Spleen (tissue), 11 donors: ENCODE measurements at regions not wholly inside any gene's neighbourhood (a gene's known extent, or its start where the extent isn't known, plus 50 kb on each side); places are given as distances from the start of the nearest gene placed in this dataset.

Experiments used
- DNase-seq: peaks from one replicate; pipeline ENCODE4 v3.0.0-alpha.2; 2020
- H3K27ac ChIP-seq, 8 donors: fragments of 200-600 bp; sonication (generic) in 7 of 8; 1 replicate in 4 of 8; 2 replicates in 4 of 8; pipeline versions ENCODE4 v1.5.0 to v1.8.0; 2016 to 2021; ENCODE audit warnings: inconsistent platforms in 4 of 8, mild to moderate bottlenecking in 4 of 8, moderate library complexity in 1 of 8
- H3K27me3 ChIP-seq, 7 donors: fragments of 200-600 bp; sonication (generic) in 6 of 7; replicated peaks in 1 of 7; 1 replicate in 4 of 7; 2 replicates in 3 of 7; pipeline versions ENCODE4 v1.5.0 to v1.8.0; 2016 to 2021; ENCODE audit warnings: inconsistent platforms in 3 of 7, mild to moderate bottlenecking in 1 of 7
- H3K36me3 ChIP-seq, 6 donors: fragments of 200-600 bp; sonication (generic) in 5 of 6; 1 replicate in 4 of 6; 2 replicates in 2 of 6; pipeline versions ENCODE4 v1.5.0 to v1.8.0; 2016 to 2021; ENCODE audit warnings: inconsistent platforms in 2 of 6
- H3K4me1 ChIP-seq, 6 donors: fragments of 200-600 bp; sonication (generic) in 5 of 6; 1 replicate in 3 of 6; 2 replicates in 3 of 6; pipeline versions ENCODE4 v1.5.0 to v1.8.0; 2016 to 2021; ENCODE audit warnings: inconsistent platforms in 3 of 6
- H3K4me3 ChIP-seq, 8 donors: fragments of 200-600 bp; sonication (generic) in 7 of 8; 1 replicate in 4 of 8; 2 replicates in 4 of 8; pipeline versions ENCODE4 v1.5.0 to v1.8.0; 2016 to 2021; ENCODE audit warnings: inconsistent platforms in 4 of 8, mild to moderate bottlenecking in 4 of 8, moderate library complexity in 2 of 8
- H3K9me3 ChIP-seq, 8 donors: fragments of 200-600 bp; sonication (generic) in 7 of 8; 1 replicate in 4 of 8; 2 replicates in 4 of 8; pipeline versions ENCODE4 v1.5.0 to v1.8.0; 2016 to 2021; ENCODE audit warnings: inconsistent platforms in 4 of 8
- CTCF ChIP-seq, 11 experiments: fragments of 200-600 bp in 7 of 11; fragments of 450-650 bp in 4 of 11; sonication (generic) in 4 of 11; IDR thresholded peaks in 8 of 11; conservative IDR thresholded peaks in 3 of 11; 1 replicate in 7 of 11; 2 replicates in 4 of 11; pipeline versions ENCODE4 v1.4.0 to v1.8.0; 2016 to 2021; ENCODE audit warnings: antibody characterized with exemption in 11 of 11, inconsistent platforms in 4 of 11, mild to moderate bottlenecking in 1 of 11
- POLR2A ChIP-seq, 3 donors: fragments of 450-650 bp; IDR thresholded peaks; one replicate each; pipeline ENCODE4 v1.5.1; 2017; ENCODE audit warnings: antibody characterized with exemption in 3 of 3, mild to moderate bottlenecking in 1 of 3
- POLR2AphosphoS5 ChIP-seq, 3 donors: sonication (generic); formaldehyde crosslinking; IDR thresholded peaks; one replicate each; pipeline ENCODE4 v1.5.1; 2017; ENCODE audit warnings: antibody characterized with exemption in 3 of 3
- WGBS, 5 donors: extraction: QIAGEN DNeasy Blood & Tissue Kit in 3 of 5; methylation state at CpG; one replicate each; pipeline versions ENCODE4 v1.1.5 to v1.1.7; 2013 to 2018; 5-methylcytosine and 5-hydroxymethylcytosine counted together
- intact Hi-C: fragments of 100-400 bp; cut with DNase I; formaldehyde crosslinking; loops from one replicate; pipeline ENCODE4 v1.15.0; 2023; ENCODE audit warnings: low total_unique reads
- donor health status: healthy with polysubstance abuse.
- donor health status: DM: no; HTN: no; CAD: no; lungs with moderate emphysema.
- donor health status: DM: no; HTN: no; CAD: no.
- donor health status: Bipolar disorder and iron deficiency.
- donor health status: healthy.
- donor health status: DM: no; HTN: no; CAD: no.
- donor health status: DM: yes; HTN: yes; CAD: no.

- intact Hi-C loops = no loop called here
- no peaks in the 10 kb centered on the region for H3K36me3 ChIP-seq
- H3K4me1 ChIP-seq = no peaks in the 10 kb centered on the region
- TF ChIP-seq POLR2AphosphoS5 (IDR thresholded peaks at IDR 0.05) (no peak), POLR2A (IDR thresholded peaks at IDR 0.05) (no peak), CTCF (IDR thresholded peaks at IDR 0.05 in 8 of 11, conservative IDR thresholded peaks at IDR 0.05 in 3 of 11) (no peak)
- no peaks in the 10 kb centered on the region for H3K27me3 ChIP-seq
- H3K4me3 ChIP-seq = no peak overlapping the region
- H3K27ac ChIP-seq = no peak overlapping the region
- no peak for DNase-seq
- 54 to 78% (median 57%) methylated on average over 1 of the region's 1 CpG for WGBS, 5 donors
- H3K9me3 ChIP-seq = no peaks in the 10 kb centered on the region
Observed at GRCh38 chr2:47662552-47662951, 91.8 kb upstream of the KCNK12 start.

- H3K27ac ChIP-seq = no peak overlapping the region
- TF ChIP-seq CTCF (IDR thresholded peaks at IDR 0.05 in 8 of 11, conservative IDR thresholded peaks at IDR 0.05 in 3 of 11) = no peak
- no peak for TF ChIP-seq POLR2AphosphoS5 (IDR thresholded peaks at IDR 0.05)
- TF ChIP-seq POLR2A (IDR thresholded peaks at IDR 0.05) = no peak
- WGBS, 5 donors = 91 to 95% (median 93%) methylated on average over 6 of the region's 6 CpGs
- no peak overlapping the region for H3K4me3 ChIP-seq
- no peaks in the 10 kb centered on the region for H3K36me3 ChIP-seq
- no peak for DNase-seq
- intact Hi-C loops = no loop called here
- H3K4me1 ChIP-seq = no peaks in the 10 kb centered on the region
- no peaks in the 10 kb centered on the region for H3K9me3 ChIP-seq
- no peaks in the 10 kb centered on the region for H3K27me3 ChIP-seq
Observed at GRCh38 chr2:47661310-47661709, 90.5 kb upstream of the KCNK12 start.

GRCh38 chr2:47660168-47660567 is 89.4 kb upstream of the KCNK12 start:
- intact Hi-C loops = no loop called here
- TF ChIP-seq POLR2A (IDR thresholded peaks at IDR 0.05) (no peak), CTCF (IDR thresholded peaks at IDR 0.05 in 8 of 11, conservative IDR thresholded peaks at IDR 0.05 in 3 of 11) (no peak), POLR2AphosphoS5 (IDR thresholded peaks at IDR 0.05) (no peak)
- no peak for DNase-seq
- no peak overlapping the region for H3K27ac ChIP-seq
- peaks cover 0 to 7% (median 1%) of the 10 kb centered on the region in 6 donors for H3K4me1 ChIP-seq
- 77 to 81% (median 80%) methylated on average over 3 of the region's 3 CpGs for WGBS, 5 donors
- H3K36me3 ChIP-seq = no peaks in the 10 kb centered on the region
- H3K27me3 ChIP-seq = no peaks in the 10 kb centered on the region
- no peak overlapping the region for H3K4me3 ChIP-seq
- H3K9me3 ChIP-seq = no peaks in the 10 kb centered on the region

GRCh38 chr2:47658646-47659320 is 88.0 kb upstream of the KCNK12 start:
- H3K27me3 ChIP-seq = no peaks in the 10 kb centered on the region
- peaks cover 0 to 21% (median 9%) of the 10 kb centered on the region in 6 donors for H3K4me1 ChIP-seq
- intact Hi-C loops = no loop called here
- no peaks in the 10 kb centered on the region for H3K9me3 ChIP-seq
- no peaks in the 10 kb centered on the region for H3K36me3 ChIP-seq
- no peak for DNase-seq
- 73 to 91% (median 86%) methylated on average over 9 of the region's 9 CpGs for WGBS, 5 donors
- H3K4me3 ChIP-seq = no peak overlapping the region
- TF ChIP-seq CTCF (IDR thresholded peaks at IDR 0.05 in 8 of 11, conservative IDR thresholded peaks at IDR 0.05 in 3 of 11) = no peak
- TF ChIP-seq POLR2AphosphoS5 (IDR thresholded peaks at IDR 0.05) = no peak
- TF ChIP-seq POLR2A (IDR thresholded peaks at IDR 0.05) = no peak
- no peak overlapping the region for H3K27ac ChIP-seq
